ENCODE measurements at regions not wholly inside any gene's neighbourhood (a gene's known extent, or its start where the extent isn't known, plus 50 kb on each side); places are given as distances from the start of the nearest gene placed in this dataset.

- TF ChIP-seq REST (IDR thresholded peaks at IDR 0.05; ENCODE audit: low read depth) (no peak), YY1 (IDR thresholded peaks at IDR 0.05; ENCODE audit: extremely low read depth, insufficient replicate concordance, low read depth, low read length) (no peak), POLR2AphosphoS5 (IDR thresholded peaks at IDR 0.05; ENCODE audit: low read depth, low read length) (no peak), SIN3A (IDR thresholded peaks at IDR 0.05; ENCODE audit: low read depth) (no peak), EZH2 (IDR thresholded peaks at IDR 0.05) (no peak), CTCF (IDR thresholded peaks at IDR 0.05 in 2 of 3, conservative IDR thresholded peaks at IDR 0.05 in 1 of 3; ENCODE audit: borderline replicate concordance in 1 of 3, insufficient read depth in 1 of 3, low read depth in 2 of 3, low read length in 2 of 3) (no peak), POLR2A (IDR thresholded peaks at IDR 0.05; ENCODE audit: borderline replicate concordance, extremely low read depth, insufficient read depth, insufficient read length) (no peak), TCF7L2 (IDR thresholded peaks at IDR 0.05; ENCODE audit: borderline replicate concordance, extremely low read depth, insufficient read depth, insufficient read length) (no peak), EGR1 (IDR thresholded peaks at IDR 0.05; ENCODE audit: low read depth) (no peak), CBX3 (IDR thresholded peaks at IDR 0.05; ENCODE audit: low read depth) (no peak), ZNF274 (IDR thresholded peaks at IDR 0.05; ENCODE audit: low read depth, low read length) (no peak), ZBTB33 (IDR thresholded peaks at IDR 0.05; ENCODE audit: extremely low read depth, insufficient replicate concordance, low read length) (no peak), ATF3 (IDR thresholded peaks at IDR 0.05) (no peak)
These were observed 385.0 kb downstream of the INSC start for GRCh38 chr11:15499674-15500073.

Measured in HCT116 (cell line).